ENCODE measurements at regions not wholly inside any gene's neighbourhood (a gene's known extent, or its start where the extent isn't known, plus 50 kb on each side); places are given as distances from the start of the nearest gene placed in this dataset.
"Not testable (repeated sequence)": the region's sequence is repeated elsewhere in the genome, so short reads cannot be mapped to it uniquely, and the experiment has no call there.

DNA sequence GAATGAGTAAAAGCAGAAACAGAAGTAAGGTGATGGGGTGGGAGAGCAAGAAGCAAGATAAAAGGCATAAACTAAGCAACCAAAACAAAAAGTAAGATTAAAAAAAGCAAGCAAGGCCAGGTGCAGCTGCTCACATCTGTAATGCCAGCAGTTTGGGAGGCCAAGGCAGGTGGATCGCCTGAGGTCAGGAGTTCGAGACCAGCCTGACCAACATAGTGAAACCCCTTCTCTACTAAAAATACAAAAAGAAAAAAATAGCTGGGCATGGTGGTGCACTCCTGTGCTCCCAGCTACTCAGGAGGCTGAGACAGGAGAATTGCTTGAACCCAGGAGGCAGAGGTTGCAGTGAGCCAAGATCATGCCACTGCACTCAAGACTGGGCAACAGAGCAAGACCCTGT lies 90.6 kb downstream of the PPIAL4G start:
- H3K36me3 ChIP-seq (ENCODE audit: control insufficient read depth, insufficient read depth, low read length); DNase-seq (ENCODE audit: low read depth, low spot score); in situ Hi-C loops (cut with HindIII; ENCODE audit: low pct_unique_long_range_greater_than_20kb, low sequenced_read_pairs); POLR2A ChIA-PET; H3K27me3 ChIP-seq (ENCODE audit: control insufficient read depth, insufficient read depth, low read length); BruUV-seq (replicated peaks); CTCF ChIA-PET; H3K4me3 ChIP-seq (ENCODE audit: low read depth in 2 of 2, low read length in 2 of 2); H3K27ac ChIP-seq (ENCODE audit: low read length); ATAC-seq; intact Hi-C loops (cut with micrococcal nuclease; ENCODE audit: unreplicated experiment); H3K9me3 ChIP-seq (ENCODE audit: control insufficient read depth, insufficient read depth, low read depth, low read length): not testable (repeated sequence)
- H3K4me1 ChIP-seq (ENCODE audit: control insufficient read depth, insufficient read depth, low read length), result peaks cover 10% of the 10 kb centered on the region

GRCh38 chr1:148391323-148391722 lies 91.8 kb downstream of the PPIAL4G start:
- H3K36me3 ChIP-seq (ENCODE audit: control insufficient read depth, insufficient read depth, low read length); H3K4me3 ChIP-seq (ENCODE audit: low read depth in 2 of 2, low read length in 2 of 2); DNase-seq (ENCODE audit: low read depth, low spot score); in situ Hi-C loops (cut with HindIII; ENCODE audit: low pct_unique_long_range_greater_than_20kb, low sequenced_read_pairs); H3K27ac ChIP-seq (ENCODE audit: low read length); H3K27me3 ChIP-seq (ENCODE audit: control insufficient read depth, insufficient read depth, low read length); H3K9me3 ChIP-seq (ENCODE audit: control insufficient read depth, insufficient read depth, low read depth, low read length); BruUV-seq (replicated peaks); ATAC-seq; intact Hi-C loops (cut with micrococcal nuclease; ENCODE audit: unreplicated experiment); CTCF ChIA-PET; POLR2A ChIA-PET: not testable (repeated sequence)
- H3K4me1 ChIP-seq (ENCODE audit: control insufficient read depth, insufficient read depth, low read length), result peaks cover 11% of the 10 kb centered on the region

DNA sequence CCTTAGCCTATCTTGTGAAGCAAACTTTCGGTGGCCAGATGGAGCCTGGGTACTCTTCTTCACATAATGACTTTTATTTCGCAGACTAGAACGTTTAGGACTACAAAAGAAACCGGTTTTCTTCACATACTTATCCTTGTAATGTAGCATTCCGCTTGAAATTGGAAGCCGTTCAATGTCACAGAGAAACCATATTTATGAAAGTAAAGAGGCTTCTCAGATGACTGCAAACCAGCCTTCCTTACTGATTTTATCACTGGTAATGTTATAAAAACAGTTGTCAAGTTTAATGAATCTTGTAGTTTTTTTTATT lies 94.1 kb downstream of the PPIAL4G start:
- ChIA-PET POLR2A (interaction anchor here (0.6 to 1.6 kb wide), 10 partner anchors 10 to 134 kb away, joined by 3 to 12 read pairs (median 4); no protein-coding TSS in a partner anchor), CTCF (no interaction called here)
- peak overlapping the region; percentile 82 for H3K27ac ChIP-seq (ENCODE audit: low read length)
- H3K4me1 ChIP-seq (ENCODE audit: control insufficient read depth, insufficient read depth, low read length), result peaks cover 11% of the 10 kb centered on the region
- no peaks in the 10 kb centered on the region for H3K36me3 ChIP-seq (ENCODE audit: control insufficient read depth, insufficient read depth, low read length)
- H3K27me3 ChIP-seq (ENCODE audit: control insufficient read depth, insufficient read depth, low read length), result no peaks in the 10 kb centered on the region
- intact Hi-C loops (cut with micrococcal nuclease; ENCODE audit: unreplicated experiment), result no loop called here
- H3K4me3 ChIP-seq (ENCODE audit: low read depth in 2 of 2, low read length in 2 of 2), result peak overlapping the region; percentile 52 to 67
- ATAC-seq, result no peak
- H3K9me3 ChIP-seq (ENCODE audit: control insufficient read depth, insufficient read depth, low read depth, low read length), result no peaks in the 10 kb centered on the region
- no TSS peak for BruUV-seq (replicated peaks)
- no peak for TF ChIP-seq CTCF (IDR thresholded peaks at IDR 0.05)
- TF ChIP-seq TCF7L2 (IDR thresholded peaks at IDR 0.05; ENCODE audit: low read depth, low read length), result no peak
- no peak for TF ChIP-seq REST (IDR thresholded peaks at IDR 0.05; ENCODE audit: insufficient read depth in 1 of 2, low read depth in 2 of 2, low read length in 1 of 2)
- no peak for TF ChIP-seq SIN3A (IDR thresholded peaks at IDR 0.05; ENCODE audit: borderline replicate concordance, insufficient read depth, low read depth, low read length)
- no peak for TF ChIP-seq POLR2AphosphoS5 (IDR thresholded peaks at IDR 0.05; ENCODE audit: low read depth, low read length)
- DNase-seq (ENCODE audit: low read depth, low spot score), result no peak
- in situ Hi-C loops (cut with HindIII; ENCODE audit: low pct_unique_long_range_greater_than_20kb, low sequenced_read_pairs), result no loop called here
